ENCODE measurements at regions not wholly inside any gene's neighbourhood (a gene's known extent, or its start where the extent isn't known, plus 50 kb on each side); places are given as distances from the start of the nearest gene placed in this dataset.

GRCh38 chr11:109814824-109815223 lies 278.4 kb upstream of the ZC3H12C start:
- Histone ChIP-seq H3K27me3 (ENCODE audit: control insufficient read depth, extremely low read depth, insufficient read depth, low read length) (no peaks in the 10 kb centered on the region), H3K4me3 (ENCODE audit: control insufficient read depth in 2 of 3, extremely low read depth in 1 of 3, insufficient read depth in 2 of 3, low read depth in 1 of 3, low read length in 3 of 3) (no peak overlapping the region), H3K4me2 (ENCODE audit: control insufficient read depth, extremely low read depth, insufficient read depth, low read depth, low read length) (no peak overlapping the region), H2AFZ (ENCODE audit: control insufficient read depth, low read length) (no peak overlapping the region), H3K36me3 (ENCODE audit: control insufficient read depth in 2 of 2, extremely low read depth in 1 of 2, insufficient read depth in 2 of 2, low read length in 2 of 2) (no peaks in the 10 kb centered on the region), H4K20me1 (ENCODE audit: control insufficient read depth, extremely low read depth, insufficient read depth, low read length) (no peaks in the 10 kb centered on the region), H3K9me1 (ENCODE audit: control insufficient read depth, extremely low read depth, insufficient read depth, low read length) (no peaks in the 10 kb centered on the region), H3K9me3 (ENCODE audit: control insufficient read depth, low read depth, low read length) (no peaks in the 10 kb centered on the region), H3K9ac (ENCODE audit: control insufficient read depth, extremely low read depth, insufficient read depth, low read length) (no peak overlapping the region), H3K79me2 (ENCODE audit: control insufficient read depth, insufficient read depth, low read length) (no peaks in the 10 kb centered on the region), H3K4me1 (ENCODE audit: control insufficient read depth, extremely low read depth, insufficient read depth, low read length) (no peaks in the 10 kb centered on the region), H3K27ac (ENCODE audit: control insufficient read depth, insufficient read depth, low read length) (no peak overlapping the region)
- DNase-seq (ENCODE audit: low read depth, low spot score) (no peak), FAIRE-seq (no peak)
- dilution Hi-C loops (cut with MboI; ENCODE audit: extremely low pct_ligation_motif_present, low sequenced_read_pairs) = no loop called here
- TF ChIP-seq CTCF (optimal IDR thresholded peaks at IDR 0.05 in 1 of 3, IDR thresholded peaks at IDR 0.05 in 1 of 3, conservative IDR thresholded peaks at IDR 0.05 in 1 of 3; ENCODE audit: extremely low read depth in 1 of 3, insufficient read depth in 2 of 3, low read length in 3 of 3) = no peak
- TF ChIP-seq EZH2 (IDR thresholded peaks at IDR 0.05; ENCODE audit: low read length) = no peak

- Histone ChIP-seq H3K27ac (ENCODE audit: control insufficient read depth, insufficient read depth, low read length) (no peak overlapping the region), H3K79me2 (ENCODE audit: control insufficient read depth, insufficient read depth, low read length) (no peaks in the 10 kb centered on the region), H4K20me1 (ENCODE audit: control insufficient read depth, extremely low read depth, insufficient read depth, low read length) (no peaks in the 10 kb centered on the region), H3K9me3 (ENCODE audit: control insufficient read depth, low read depth, low read length) (no peaks in the 10 kb centered on the region), H3K9ac (ENCODE audit: control insufficient read depth, extremely low read depth, insufficient read depth, low read length) (no peak overlapping the region), H3K36me3 (ENCODE audit: control insufficient read depth in 2 of 2, extremely low read depth in 1 of 2, insufficient read depth in 2 of 2, low read length in 2 of 2) (no peaks in the 10 kb centered on the region), H3K4me2 (ENCODE audit: control insufficient read depth, extremely low read depth, insufficient read depth, low read depth, low read length) (no peak overlapping the region), H3K4me1 (ENCODE audit: control insufficient read depth, extremely low read depth, insufficient read depth, low read length) (no peaks in the 10 kb centered on the region), H3K27me3 (ENCODE audit: control insufficient read depth, extremely low read depth, insufficient read depth, low read length) (no peaks in the 10 kb centered on the region), H2AFZ (ENCODE audit: control insufficient read depth, low read length) (no peak overlapping the region), H3K4me3 (ENCODE audit: control insufficient read depth in 2 of 3, extremely low read depth in 1 of 3, insufficient read depth in 2 of 3, low read depth in 1 of 3, low read length in 3 of 3) (no peak overlapping the region), H3K9me1 (ENCODE audit: control insufficient read depth, extremely low read depth, insufficient read depth, low read length) (no peaks in the 10 kb centered on the region)
- no peak for TF ChIP-seq EZH2 (IDR thresholded peaks at IDR 0.05; ENCODE audit: low read length)
- TF ChIP-seq CTCF (optimal IDR thresholded peaks at IDR 0.05 in 1 of 3, IDR thresholded peaks at IDR 0.05 in 1 of 3, conservative IDR thresholded peaks at IDR 0.05 in 1 of 3; ENCODE audit: extremely low read depth in 1 of 3, insufficient read depth in 2 of 3, low read length in 3 of 3) = no peak
- dilution Hi-C loops (cut with MboI; ENCODE audit: extremely low pct_ligation_motif_present, low sequenced_read_pairs) = no loop called here
- FAIRE-seq (no peak), DNase-seq (ENCODE audit: low read depth, low spot score) (no peak)
Observed at GRCh38 chr11:109815500-109816150, 277.6 kb upstream of the ZC3H12C start.
